NT2/D1 (cell line): ENCODE measurements at regions not wholly inside any gene's neighbourhood (a gene's known extent, or its start where the extent isn't known, plus 50 kb on each side); places are given as distances from the start of the nearest gene placed in this dataset.

Experiments
- SUZ12 ChIP-seq: IDR thresholded peaks from 2 replicates; pipeline ENCODE4 v1.6.1; 2011; ENCODE audit not compliant: insufficient read length, insufficient read depth; ENCODE audit errors: extremely low read depth
- YY1 ChIP-seq: IDR thresholded peaks from 2 replicates; pipeline ENCODE4 v1.6.1; 2011; ENCODE audit not compliant: insufficient read length, insufficient read depth
- ZNF274 ChIP-seq: IDR thresholded peaks from 2 replicates; pipeline ENCODE4 v1.6.1; 2011; ENCODE audit warnings: mild to moderate bottlenecking, low read depth, low read length

DNA sequence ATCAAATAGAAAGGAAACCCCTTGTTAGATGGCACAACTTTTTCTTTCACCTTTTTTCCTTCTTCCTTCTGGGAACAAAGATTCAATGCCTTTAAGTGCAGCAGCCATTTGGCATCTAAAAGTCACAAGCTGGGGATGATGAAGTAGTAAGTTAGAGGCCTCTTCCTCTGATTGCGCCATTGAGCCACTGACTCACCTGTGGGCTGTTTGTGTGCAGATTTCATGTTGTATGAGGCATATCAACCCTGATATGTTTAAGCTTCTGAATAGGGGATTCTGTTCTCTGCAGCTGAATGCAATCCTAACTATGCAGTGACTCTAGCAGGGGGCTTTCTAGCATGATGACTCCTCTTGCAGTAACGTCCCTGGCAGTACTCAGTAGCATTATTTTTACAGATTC is 599.9 kb downstream of the CSNK1G3 start:
- TF ChIP-seq ZNF274 = no peak
- no peak for TF ChIP-seq SUZ12
- TF ChIP-seq YY1 = no peak
